NCI-H2196 treated with DMSO at 0.1 percent for 48 hours (cell line): ENCODE measurements at regions not wholly inside any gene's neighbourhood (a gene's known extent, or its start where the extent isn't known, plus 50 kb on each side); places are given as distances from the start of the nearest gene placed in this dataset.
"Not testable (repeated sequence)": the region's sequence is repeated elsewhere in the genome, so short reads cannot be mapped to it uniquely, and the experiment has no call there.

Experiments
- DNase-seq: peaks from one replicate; lab custom pipeline; 2025; ENCODE audit not compliant: unreplicated experiment; lab: John Stamatoyannopoulos, UW

DNA sequence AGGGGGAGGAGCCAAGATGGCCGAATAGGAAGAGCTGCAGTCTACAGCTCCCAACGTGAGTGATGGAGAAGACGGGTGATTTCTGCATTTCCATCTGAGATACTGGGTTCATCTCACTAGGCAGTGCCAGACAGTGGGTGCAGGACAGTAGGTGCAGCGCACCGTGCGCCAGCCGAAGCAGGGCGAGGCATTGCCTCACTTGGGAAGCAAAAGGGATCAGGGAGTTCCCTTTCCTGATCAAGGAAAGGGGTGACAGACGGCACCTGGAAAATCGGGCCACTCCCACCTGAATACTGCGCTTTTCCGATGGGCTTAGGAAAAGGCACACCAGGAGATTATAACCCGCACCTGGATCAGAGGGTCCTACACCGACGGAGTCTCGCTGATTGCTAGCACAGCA, 121.1 kb upstream of the SESTD1 start:
- DNase-seq, result not testable (repeated sequence)

DNA sequence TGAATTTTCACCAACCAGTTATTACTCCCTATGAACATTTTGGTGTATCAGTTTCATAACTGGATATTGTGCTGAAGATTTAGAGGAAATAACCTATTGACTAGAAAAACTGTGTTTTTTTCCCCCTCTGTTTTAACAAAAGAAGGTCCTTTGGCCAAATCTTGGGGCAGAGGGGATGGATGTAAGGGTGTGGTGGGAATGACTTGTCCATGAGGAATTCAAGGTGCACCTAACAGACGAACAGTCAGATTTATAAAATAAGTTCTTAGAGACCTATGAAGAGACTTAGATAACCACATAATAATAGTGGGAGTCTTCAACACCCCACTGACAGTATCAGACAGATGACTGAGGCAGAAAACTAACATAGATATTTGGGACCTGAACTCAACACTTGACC, 119.3 kb upstream of the SESTD1 start:
- no peak for DNase-seq

GRCh38 chr2:179377296-179377695, 112.7 kb upstream of the SESTD1 start:
- no peak for DNase-seq

DNA sequence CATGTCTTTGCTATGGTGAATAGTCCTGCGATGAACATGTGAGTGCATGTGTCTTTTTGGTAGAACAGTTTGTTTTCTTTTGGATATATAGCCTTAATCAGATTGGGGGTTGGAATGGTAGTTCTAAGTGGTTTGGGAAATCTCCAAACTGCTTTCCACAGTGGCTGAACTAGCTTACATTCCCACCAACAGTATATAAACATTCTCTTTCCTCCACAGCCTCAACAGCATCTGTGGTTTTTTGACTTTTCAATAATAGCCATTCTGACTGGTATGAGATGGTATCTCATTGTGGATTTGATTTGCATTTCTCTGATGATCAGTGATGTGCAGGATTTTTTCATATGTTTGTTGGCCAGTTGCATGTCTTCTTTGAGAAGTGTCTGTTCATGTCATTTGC, 112.2 kb upstream of the SESTD1 start:
- no peak for DNase-seq

GRCh38 chr2:179373816-179374215, 109.2 kb upstream of the SESTD1 start:
- DNase-seq, result no peak

DNA sequence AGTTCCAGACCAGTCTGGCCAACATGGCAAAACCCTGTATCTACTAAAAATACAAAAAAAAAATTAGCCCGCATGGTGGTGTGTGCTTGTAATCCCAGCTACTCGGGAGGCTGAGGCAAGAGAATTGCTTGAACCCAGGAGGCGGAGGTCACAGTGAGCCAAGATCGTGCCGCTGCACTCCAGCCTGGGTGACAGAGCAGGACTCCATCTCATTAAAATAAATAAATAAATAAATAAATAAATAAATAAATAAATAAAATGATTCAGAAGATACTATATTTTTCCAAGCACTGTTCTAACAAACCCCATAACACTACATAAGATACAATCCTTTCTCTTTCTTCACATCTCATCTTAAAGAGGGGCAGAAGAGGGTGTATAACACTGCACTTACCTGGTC, 100.9 kb upstream of the SESTD1 start:
- not testable (repeated sequence) for DNase-seq

DNA sequence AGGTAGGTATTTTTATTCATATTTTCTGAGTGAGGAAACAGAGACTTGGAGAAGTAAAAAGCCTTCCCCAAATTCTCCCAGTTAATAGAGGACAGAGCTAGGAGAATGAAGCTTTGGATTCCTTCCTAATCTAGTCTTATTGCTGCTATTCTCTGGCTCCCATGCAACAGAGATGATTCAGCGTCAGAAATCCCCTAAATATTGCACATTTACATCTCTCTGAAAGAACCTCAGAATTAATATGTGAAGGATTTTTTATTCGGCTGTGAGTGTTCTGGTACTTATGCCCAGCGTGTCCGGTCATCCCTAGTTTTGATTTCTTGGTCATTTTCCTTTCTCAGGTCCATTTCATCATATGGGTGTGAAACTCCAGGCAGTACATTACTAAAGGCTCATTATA, 91.2 kb upstream of the SESTD1 start:
- no peak for DNase-seq

DNA sequence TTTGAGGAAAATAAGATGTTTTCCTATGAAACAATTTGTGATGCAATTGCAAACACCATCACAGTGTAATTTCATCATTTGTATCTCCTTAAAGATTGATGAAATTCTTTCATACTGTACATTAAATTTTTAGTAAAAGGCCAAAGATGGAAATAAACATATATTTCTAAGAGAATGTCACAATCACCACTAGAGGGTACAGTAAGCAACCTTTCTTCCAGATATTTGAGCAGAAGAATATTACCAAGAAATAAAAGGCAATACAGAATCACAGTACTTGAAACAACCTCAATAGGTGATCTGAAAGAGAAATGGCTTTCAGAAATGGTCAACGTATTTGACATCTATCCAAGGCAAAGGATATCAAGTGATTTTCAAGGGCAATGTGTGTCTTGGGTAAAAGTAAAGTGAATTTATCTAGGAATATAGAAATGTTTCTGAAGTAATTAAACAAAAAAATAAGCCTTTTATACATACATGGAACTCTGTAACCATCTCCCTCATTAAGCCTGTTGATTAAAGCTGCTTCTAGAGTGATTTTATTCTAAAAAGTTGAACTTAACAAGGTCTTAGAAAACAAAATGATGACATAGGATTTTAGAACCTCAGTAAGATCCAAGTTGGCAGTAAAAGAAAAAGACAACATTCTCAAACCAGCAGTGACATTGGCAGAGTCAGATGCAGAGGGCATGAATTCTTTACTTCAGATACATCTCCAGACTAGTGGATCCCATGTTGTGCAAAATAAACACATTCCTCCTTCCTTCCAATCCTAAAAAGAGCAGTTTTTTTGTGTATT, 90.3 kb upstream of the SESTD1 start:
- no peak for DNase-seq

DNA sequence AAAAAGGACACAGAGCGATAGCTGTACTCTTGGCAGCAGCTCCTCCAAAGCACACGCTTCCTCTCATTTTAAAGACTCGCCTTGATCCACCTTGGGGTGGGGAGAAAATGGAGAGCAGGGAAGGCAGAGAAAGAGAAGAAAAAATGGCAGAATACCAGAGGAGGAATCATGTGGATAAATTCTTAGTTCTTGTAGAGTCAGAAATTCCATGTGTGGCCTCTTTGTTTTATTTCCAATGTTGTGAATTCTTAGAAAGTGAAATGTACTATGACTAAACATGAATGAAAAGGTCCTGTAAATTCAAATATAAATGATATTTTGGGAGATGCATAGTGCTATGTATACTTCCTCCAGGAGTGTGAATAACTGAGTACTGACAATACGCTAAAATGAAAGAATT, 89.7 kb upstream of the SESTD1 start:
- DNase-seq, result no peak

DNA sequence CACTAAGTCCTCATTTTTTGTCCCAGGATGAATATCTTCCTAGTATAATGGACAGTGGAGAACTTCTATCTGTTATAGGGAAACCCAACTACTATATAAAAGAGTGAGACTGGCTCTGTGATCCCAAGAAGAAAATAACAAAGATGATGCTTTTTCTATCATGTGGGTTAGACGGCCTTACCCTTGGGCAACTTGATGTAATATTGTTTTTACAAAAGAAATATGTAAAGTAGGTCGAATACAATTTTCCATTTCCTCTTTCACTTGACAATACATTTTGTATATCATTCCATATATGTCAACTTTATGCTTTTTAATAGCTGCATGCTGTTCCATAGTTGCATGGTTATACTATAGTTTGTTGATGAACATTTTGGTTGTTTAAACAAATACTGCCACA, 87.5 kb upstream of the SESTD1 start:
- DNase-seq, result no peak

GRCh38 chr2:179351057-179351456, 86.4 kb upstream of the SESTD1 start:
- no peak for DNase-seq

GRCh38 chr2:179349670-179350303, 85.2 kb upstream of the SESTD1 start:
- DNase-seq, result no peak

- DNase-seq, result no peak
These were observed 84.3 kb upstream of the SESTD1 start for GRCh38 chr2:179348906-179349305.

GRCh38 chr2:179344970-179345369, 80.3 kb upstream of the SESTD1 start:
- no peak for DNase-seq

- DNase-seq, result no peak
These were observed 79.8 kb upstream of the SESTD1 start for GRCh38 chr2:179344280-179344964.

DNA sequence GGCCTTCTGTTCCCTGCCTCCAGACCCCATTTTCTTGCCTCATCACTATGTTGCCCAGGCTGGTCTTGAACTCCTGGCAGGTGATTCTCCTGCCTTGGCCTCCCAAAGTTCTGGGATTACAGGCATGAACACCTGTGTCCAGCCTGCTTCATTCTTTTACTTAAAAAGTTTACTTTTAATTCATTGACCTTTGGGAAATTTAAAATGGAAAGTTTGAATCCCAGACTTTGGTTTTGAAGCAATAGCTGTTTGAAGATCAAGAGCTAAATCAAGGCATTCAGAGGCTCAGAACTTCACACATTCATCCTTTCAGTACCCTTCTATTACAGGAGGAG, 79.3 kb upstream of the SESTD1 start:
- no peak for DNase-seq

- no peak for DNase-seq
These were observed 76.7 kb upstream of the SESTD1 start for GRCh38 chr2:179341152-179341866.

DNA sequence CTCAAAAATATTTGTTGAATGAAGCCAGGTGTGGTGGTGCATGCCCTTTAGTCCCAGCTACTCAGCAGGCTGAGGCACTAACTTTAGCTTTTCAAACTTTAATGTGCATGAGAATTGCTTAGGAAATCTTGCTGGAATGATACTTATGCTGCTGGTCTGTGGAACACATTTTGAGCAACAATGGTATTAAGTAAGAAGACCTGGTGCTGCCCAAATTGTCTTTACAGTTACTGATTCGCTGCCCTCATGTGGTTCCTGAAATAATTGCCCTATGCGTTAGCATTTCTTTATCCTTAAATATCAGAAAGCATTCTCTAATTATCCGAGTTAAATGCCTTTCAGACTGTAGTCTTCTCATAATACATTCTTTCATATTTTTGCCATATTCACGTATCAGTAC, 76.0 kb upstream of the SESTD1 start:
- peak; percentile 66 for DNase-seq

DNA sequence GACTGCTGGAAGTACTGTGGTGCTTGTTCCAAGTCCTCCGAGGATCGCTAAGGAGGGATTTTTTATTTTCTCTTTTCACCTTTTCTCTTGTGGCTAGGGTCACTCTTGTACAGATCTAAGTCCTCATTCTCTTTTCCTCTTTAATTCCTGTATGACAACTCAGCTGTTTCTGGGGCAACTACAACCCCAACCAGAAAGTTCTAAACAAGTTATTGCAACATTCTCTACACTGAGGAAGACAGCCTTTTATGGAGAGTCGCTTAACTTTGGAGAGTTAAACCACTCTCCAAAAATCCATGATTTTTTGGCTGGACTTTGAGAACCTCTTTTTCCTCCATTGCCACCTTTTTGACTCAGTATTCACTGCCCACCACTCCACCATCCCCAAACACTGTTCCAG, 74.0 kb upstream of the SESTD1 start:
- no peak for DNase-seq

DNA sequence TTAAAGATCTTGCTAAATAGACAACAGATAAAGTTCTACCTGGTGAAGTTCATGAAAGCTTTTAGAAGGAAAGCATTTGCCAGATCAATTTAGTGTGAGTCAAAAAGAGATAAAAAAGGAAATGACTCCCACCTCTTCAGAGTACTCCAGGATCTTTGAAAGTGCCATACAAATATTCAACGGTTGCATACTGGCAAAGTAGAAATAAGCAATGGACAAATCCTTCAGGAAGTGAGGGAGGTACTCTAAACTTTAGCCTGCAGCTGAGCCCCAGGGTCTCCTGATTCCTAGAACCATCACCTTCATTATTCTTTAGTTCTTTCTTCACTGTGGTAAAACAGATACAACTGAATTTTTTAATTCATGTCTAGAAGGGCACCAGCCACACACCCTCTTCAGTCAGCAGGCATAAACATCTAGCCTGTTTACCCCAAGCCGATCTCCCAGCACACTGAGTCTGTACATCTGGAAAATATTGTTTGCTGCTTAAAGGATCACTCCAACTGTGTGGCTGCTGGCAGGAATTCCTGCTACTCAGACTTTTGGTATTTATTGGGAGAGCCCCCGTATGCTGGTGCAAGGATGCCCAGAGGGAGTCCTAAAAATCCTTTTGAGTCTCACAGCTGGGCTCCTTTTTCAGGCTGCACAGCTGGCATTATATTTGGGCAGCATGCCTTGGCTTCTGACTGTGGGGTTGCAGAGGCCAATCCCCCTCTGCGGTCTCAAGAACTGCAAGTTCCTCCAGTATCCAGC, 72.3 kb upstream of the SESTD1 start:
- DNase-seq, result no peak

GRCh38 chr2:179335732-179336131, 71.1 kb upstream of the SESTD1 start:
- DNase-seq, result no peak
